ENCODE measurements at regions not wholly inside any gene's neighbourhood (a gene's known extent, or its start where the extent isn't known, plus 50 kb on each side); places are given as distances from the start of the nearest gene placed in this dataset.

DNA sequence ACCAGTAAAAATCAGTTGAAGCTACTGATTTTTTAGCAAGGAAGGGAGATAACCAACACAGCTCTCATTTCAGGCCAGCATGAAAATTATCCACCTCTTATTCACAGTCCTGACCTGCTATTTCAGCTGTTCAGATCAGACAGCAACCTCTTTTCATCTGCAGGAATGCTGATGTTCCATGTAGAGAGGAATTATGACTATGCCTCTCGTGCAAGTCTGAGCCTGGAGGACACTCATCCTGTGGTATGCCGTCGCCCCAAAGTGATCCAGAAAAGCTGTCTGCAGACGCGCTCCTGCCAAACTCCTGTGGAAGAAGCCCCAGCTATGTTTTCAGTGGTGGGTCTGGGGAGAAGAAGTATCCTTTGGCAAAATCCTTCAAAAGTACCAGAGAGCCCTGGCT is 563.5 kb upstream of the SLITRK1 start:
- DNase-seq (ENCODE audit: insufficient read length, low spot score) (no peak), FAIRE-seq (no peak)

GRCh38 chr13:84443463-84443862 is 561.2 kb upstream of the SLITRK1 start:
- DNase-seq (ENCODE audit: insufficient read length, low spot score) (no peak), FAIRE-seq (no peak)

DNA sequence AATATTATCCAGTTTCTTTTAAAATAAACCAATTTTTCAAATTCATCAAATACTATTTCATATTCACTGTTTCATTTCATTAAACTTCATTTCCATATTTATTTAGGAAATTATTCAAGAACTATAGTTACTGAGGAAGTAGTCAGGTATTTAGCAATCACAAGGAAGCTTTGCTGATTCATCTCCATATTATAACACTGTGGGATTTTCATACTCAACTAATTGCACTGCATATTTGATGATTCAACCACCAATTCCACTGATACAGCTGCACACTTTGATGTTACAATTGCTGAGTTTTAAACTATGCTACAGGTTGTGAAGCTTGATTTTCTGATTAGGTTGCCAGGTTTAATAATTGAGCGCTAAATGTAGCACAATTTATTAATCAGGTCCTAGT is 556.8 kb upstream of the SLITRK1 start:
- FAIRE-seq, result no peak

GRCh38 chr13:84433024-84433423 is 550.8 kb upstream of the SLITRK1 start:
- DNase-seq (ENCODE audit: insufficient read length, low spot score) (peak; percentile 11), FAIRE-seq (no peak)

More for the DNA sequence above, 556.8 kb upstream of the SLITRK1 start:
- DNase-seq (ENCODE audit: insufficient read length, low spot score), result no peak

GRCh38 chr13:84431646-84432045 is 549.4 kb upstream of the SLITRK1 start:
- FAIRE-seq (no peak), DNase-seq (ENCODE audit: insufficient read length, low spot score) (no peak)

DNA sequence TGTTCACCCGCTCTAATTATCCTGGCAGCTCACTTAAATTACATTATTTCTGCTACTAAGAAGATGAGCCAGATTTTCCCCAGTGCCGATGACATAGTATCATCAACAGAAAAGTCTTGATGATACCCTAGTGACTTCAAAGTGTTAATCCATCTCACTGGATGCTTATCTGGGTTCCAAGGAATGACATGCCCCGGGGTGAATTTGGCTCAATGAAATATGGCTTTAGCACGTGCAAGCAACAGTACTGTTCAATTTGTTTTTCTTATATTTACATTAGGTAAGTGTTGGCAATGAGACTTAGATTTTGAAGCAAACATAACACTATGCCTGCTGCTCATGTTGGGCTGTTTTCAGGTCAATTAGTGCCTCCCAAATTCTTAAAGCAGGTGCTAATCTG is 548.2 kb upstream of the SLITRK1 start:
- FAIRE-seq (no peak), DNase-seq (ENCODE audit: insufficient read length, low spot score) (peak; percentile 13)

DNA sequence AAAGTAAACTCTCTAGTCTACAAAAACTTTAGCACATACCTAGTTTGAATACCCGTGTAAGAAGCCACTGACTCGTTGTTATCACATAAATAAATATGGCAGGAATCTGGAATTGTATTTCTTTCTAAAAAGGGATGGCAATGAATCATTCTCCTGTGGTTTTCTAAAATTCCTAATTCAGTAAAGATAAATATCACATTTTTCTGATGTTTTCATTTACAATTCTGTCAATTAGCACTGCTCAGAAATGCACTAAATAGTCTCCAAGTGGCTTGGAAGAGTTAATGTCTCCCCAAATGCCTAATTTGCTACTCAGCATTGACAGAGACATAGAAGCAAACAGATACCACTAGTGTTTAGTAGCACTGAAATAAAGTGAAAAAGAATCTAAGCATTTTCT is 547.7 kb upstream of the SLITRK1 start:
- no peak for FAIRE-seq
- DNase-seq (ENCODE audit: insufficient read length, low spot score), result peak; percentile 6

GRCh38 chr13:84418041-84418440 is 535.8 kb upstream of the SLITRK1 start:
- FAIRE-seq, result no peak

DNA sequence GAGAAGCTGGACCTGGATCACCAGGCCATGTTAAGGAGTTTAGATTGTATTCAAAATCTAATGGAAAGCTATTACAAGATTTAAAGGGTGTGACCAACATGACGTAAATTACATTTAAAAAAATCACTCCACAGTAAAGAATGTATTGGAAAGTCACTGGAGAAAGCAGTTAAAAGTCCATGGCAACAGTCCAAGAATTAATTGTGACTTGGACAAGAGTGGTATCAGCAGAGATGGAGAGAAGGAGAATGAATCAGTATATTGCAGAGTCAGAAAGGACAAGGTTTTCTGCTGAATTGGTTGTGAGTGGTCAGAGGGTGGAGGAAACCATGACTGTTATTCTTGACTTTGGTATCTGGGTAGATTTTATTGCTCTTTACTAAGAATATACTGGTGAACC is 535.1 kb upstream of the SLITRK1 start:
- no peak for FAIRE-seq

More at GRCh38 chr13:84418041-84418440, 535.8 kb upstream of the SLITRK1 start:
- DNase-seq (ENCODE audit: insufficient read length, low spot score), result no peak

GRCh38 chr13:84413016-84413415 is 530.7 kb upstream of the SLITRK1 start:
- no peak for FAIRE-seq
- no peak for DNase-seq (ENCODE audit: insufficient read length, low spot score)

More for the DNA sequence above, 535.1 kb upstream of the SLITRK1 start:
- no peak for DNase-seq (ENCODE audit: insufficient read length, low spot score)

DNA sequence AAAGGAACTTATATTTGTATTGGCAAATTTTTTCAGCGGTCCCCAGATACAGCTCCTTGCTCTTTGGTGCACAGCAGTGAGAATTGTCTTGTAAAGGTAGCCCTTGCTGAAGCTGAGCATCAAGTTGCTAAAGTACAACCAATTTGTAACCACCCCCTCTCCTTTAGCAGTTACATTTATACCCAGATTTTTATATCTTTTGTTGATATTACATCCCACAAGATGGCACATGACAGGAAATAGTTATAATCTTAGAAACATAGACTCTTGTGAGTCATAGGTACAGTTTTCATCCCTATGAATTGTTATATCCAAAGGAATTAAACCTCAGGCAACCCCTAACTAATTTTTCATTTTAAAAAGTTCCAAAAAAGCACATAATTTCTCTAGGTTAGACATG is 523.0 kb upstream of the SLITRK1 start:
- FAIRE-seq, result no peak
- DNase-seq (ENCODE audit: insufficient read length, low spot score), result no peak

GRCh38 chr13:84400706-84401105 is 518.4 kb upstream of the SLITRK1 start:
- FAIRE-seq (peak; percentile 26), DNase-seq (ENCODE audit: insufficient read length, low spot score) (peak; percentile 29)

DNA sequence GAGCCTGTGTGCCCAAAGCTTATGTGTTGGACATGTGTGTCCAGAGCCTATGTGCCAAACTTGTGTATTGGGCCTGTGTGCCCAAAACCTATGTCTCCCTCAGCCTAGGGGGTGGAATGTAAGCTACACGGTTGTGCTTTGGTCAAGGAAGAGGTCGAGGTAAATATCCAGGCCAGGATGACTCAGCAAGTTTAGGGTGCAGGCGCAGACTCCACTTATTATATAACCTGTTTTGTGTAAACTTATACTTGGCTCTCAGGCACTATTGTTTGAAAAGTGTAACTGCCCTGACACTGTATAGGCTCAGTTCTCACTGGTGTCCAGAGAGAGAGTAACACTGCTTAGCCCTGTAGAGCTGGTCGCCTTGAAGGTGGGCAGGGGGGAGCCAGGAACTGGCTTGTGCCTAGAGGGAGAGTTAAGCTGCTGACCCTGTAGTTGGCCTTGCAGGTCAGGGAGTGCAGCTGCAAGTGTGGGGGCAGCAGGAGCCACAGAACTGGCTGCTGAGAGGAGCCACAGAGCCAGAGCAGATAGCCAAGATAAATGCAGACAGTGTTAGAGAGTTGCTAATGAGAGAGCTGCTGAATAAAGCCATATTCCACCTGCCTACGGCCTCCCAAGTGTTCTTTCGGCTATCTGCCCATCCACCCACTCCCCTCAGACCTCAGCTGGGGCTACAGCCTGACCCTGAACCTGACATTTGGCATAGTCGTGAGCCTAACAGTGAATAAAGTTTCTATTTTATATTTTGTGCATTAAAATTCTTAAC is 517.2 kb upstream of the SLITRK1 start:
- FAIRE-seq (no peak), DNase-seq (ENCODE audit: insufficient read length, low spot score) (no peak)

- DNase-seq (ENCODE audit: insufficient read length, low spot score) (no peak), FAIRE-seq (no peak)
These were observed 511.8 kb upstream of the SLITRK1 start for GRCh38 chr13:84393981-84394625.

- FAIRE-seq (no peak), DNase-seq (ENCODE audit: insufficient read length, low spot score) (no peak)
These were observed 498.6 kb upstream of the SLITRK1 start for GRCh38 chr13:84380866-84381265.

GRCh38 chr13:84377106-84377505 is 494.8 kb upstream of the SLITRK1 start:
- FAIRE-seq (no peak), DNase-seq (ENCODE audit: insufficient read length, low spot score) (no peak)

- DNase-seq (ENCODE audit: insufficient read length, low spot score) (no peak), FAIRE-seq (no peak)
These were observed 484.2 kb upstream of the SLITRK1 start for GRCh38 chr13:84366506-84366905.

DNA sequence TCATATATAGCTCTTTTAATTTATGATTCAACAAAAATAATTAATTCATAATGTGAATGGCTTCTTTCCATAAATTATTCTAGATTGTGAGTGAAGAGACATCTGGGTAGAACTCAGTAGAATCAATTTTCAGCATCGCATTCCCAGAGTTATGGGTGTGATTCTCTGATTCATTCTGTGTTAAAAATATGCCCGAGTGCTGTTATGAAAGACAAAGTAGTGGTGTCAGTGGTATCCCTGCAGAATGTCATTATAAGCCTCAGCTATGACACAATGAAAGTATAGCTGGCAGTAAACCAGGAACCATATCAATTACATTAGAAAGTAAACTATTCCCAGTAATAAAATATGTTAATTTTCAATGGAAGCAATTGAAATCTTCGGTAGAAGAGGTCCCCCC is 480.5 kb upstream of the SLITRK1 start:
- FAIRE-seq (no peak), DNase-seq (ENCODE audit: insufficient read length, low spot score) (peak; percentile 6)

- FAIRE-seq (no peak), DNase-seq (ENCODE audit: insufficient read length, low spot score) (no peak)
These were observed 478.5 kb upstream of the SLITRK1 start for GRCh38 chr13:84360822-84361221.

GRCh38 chr13:84358601-84359000 is 476.3 kb upstream of the SLITRK1 start:
- no peak for DNase-seq (ENCODE audit: insufficient read length, low spot score)
- FAIRE-seq, result no peak

DNA sequence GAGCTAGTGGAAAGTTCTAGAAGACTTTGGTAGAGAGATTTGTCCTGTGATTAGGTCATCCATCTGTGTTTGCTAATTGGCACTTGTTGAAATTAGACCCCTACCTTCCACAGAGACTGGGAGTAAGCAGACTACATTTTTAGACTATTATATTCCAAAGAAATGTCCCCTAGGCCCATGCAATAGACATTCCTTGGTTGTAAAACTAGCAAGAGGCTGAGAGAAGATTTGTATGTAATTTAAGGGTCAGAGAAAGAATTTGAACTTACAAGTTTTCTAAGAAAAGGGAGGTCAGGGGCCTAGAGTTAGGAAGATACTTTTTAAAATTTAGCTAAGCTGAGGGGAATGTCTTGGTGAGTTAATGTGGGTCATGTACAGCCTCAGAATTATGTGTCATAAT is 470.7 kb upstream of the SLITRK1 start:
- DNase-seq (ENCODE audit: insufficient read length, low spot score) (no peak), FAIRE-seq (no peak)

DNA sequence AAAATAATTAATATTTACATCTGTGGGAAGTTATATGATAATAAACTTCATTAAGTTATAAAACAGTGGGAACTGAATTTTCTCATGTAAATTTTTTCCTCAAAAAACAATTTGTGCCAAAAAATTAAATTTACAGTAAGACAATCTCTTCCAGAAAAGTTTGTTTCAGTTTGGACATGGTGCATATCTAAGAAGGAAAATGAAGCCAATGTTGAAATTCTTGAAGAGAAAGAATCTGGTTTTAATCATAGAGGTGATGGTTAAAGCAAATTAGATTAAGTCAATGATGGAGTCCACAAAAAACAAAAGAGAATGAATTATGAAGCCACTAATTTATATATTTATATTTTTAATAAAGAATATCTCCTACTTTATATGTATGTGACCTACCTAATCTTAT is 457.2 kb upstream of the SLITRK1 start:
- no peak for FAIRE-seq
- DNase-seq (ENCODE audit: insufficient read length, low spot score), result no peak
